ENCODE measurements at regions not wholly inside any gene's neighbourhood (a gene's known extent, or its start where the extent isn't known, plus 50 kb on each side); places are given as distances from the start of the nearest gene placed in this dataset.

DNA sequence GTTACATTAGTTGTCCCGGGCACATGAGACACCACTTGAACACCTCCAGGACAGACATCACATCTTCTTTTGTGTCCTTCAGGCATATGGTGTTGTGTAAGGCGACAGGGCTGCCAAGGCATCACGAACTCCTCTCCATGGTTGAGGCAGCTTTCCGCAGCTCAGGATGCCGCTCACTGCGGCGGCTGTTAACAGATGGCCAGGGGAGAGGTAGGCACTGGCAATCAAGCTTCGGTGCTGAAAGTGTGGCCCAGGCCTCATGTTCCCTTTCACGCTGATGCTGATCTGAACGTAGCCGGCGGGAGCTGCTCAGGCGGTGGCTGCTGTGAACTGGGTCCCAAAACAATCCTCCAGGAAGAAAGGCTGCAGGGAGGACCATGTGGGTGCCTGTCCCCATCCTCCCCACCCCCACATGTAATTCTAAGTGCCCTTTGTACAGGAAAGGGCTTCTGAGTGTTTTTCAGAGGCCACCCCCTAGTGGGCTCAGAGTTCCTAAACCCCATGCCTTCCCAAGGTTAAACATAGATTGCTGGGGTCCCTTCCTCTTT is 287.1 kb upstream of the AJAP1 start:
- no peak overlapping the region for H3K9ac ChIP-seq (ENCODE audit: low read depth, low read length)
- no peak overlapping the region for H3K4me2 ChIP-seq (ENCODE audit: insufficient read depth, low read length)
- no peak overlapping the region for H2AFZ ChIP-seq (ENCODE audit: low read depth, low read length)
- H3K27ac ChIP-seq (ENCODE audit: low read length), result no peak overlapping the region
- no peak overlapping the region for H3K4me3 ChIP-seq (ENCODE audit: low read depth in 1 of 2, low read length in 2 of 2)
- H3K27me3 ChIP-seq (ENCODE audit: insufficient read depth, low read length, poor library complexity), result no peaks in the 10 kb centered on the region
- DNase-seq (no peak), ATAC-seq (ENCODE audit: insufficient read depth, low read depth) (no peak)
- no peaks in the 10 kb centered on the region for H3K36me3 ChIP-seq (ENCODE audit: insufficient read depth, low read length)
- H4K20me1 ChIP-seq (ENCODE audit: insufficient read depth, low read length), result no peaks in the 10 kb centered on the region
- H3K9me3 ChIP-seq (ENCODE audit: insufficient read depth, low read length, severe bottlenecking), result peaks cover 5% of the 10 kb centered on the region
- no peaks in the 10 kb centered on the region for H3K4me1 ChIP-seq (ENCODE audit: insufficient read depth, low read length)
- H3K79me2 ChIP-seq (ENCODE audit: insufficient read depth, low read length), result no peaks in the 10 kb centered on the region
- no peak for TF ChIP-seq EZH2 (IDR thresholded peaks at IDR 0.05; ENCODE audit: borderline replicate concordance, low read depth, low read length, severe bottlenecking)
- TF ChIP-seq, protein P1, sequence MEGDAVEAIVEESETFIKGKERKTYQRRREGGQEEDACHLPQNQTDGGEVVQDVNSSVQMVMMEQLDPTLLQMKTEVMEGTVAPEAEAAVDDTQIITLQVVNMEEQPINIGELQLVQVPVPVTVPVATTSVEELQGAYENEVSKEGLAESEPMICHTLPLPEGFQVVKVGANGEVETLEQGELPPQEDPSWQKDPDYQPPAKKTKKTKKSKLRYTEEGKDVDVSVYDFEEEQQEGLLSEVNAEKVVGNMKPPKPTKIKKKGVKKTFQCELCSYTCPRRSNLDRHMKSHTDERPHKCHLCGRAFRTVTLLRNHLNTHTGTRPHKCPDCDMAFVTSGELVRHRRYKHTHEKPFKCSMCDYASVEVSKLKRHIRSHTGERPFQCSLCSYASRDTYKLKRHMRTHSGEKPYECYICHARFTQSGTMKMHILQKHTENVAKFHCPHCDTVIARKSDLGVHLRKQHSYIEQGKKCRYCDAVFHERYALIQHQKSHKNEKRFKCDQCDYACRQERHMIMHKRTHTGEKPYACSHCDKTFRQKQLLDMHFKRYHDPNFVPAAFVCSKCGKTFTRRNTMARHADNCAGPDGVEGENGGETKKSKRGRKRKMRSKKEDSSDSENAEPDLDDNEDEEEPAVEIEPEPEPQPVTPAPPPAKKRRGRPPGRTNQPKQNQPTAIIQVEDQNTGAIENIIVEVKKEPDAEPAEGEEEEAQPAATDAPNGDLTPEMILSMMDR (IDR thresholded peaks at IDR 0.05; ENCODE audit: borderline replicate concordance, extremely low read depth, low read length, poor library complexity, severe bottlenecking), result no peak

DNA sequence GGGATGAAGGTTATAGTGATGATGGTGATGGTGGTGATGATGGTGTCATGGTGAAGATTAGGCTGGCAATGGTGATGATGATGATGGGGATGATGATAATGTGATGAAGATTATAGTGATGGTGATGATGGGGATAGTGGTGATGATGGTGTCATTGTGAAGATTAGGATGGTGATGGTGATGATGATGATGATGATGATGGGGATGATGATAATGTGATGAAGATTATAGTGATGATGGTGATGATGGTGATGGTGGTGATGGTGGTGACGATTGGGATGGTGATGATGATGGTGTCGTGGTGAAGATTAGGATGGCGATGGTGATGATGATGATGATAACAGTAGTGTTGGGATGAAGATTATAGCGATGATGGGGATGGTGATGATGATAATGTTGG is 285.1 kb upstream of the AJAP1 start:
- no peak overlapping the region for H3K27ac ChIP-seq (ENCODE audit: low read length)
- no peak overlapping the region for H3K9ac ChIP-seq (ENCODE audit: low read depth, low read length)
- H3K4me3 ChIP-seq (ENCODE audit: low read depth in 1 of 2, low read length in 2 of 2), result no peak overlapping the region
- no peaks in the 10 kb centered on the region for H3K79me2 ChIP-seq (ENCODE audit: insufficient read depth, low read length)
- H3K4me1 ChIP-seq (ENCODE audit: insufficient read depth, low read length), result no peaks in the 10 kb centered on the region
- no peak for DNase-seq
- no peak overlapping the region for H3K4me2 ChIP-seq (ENCODE audit: insufficient read depth, low read length)
- peaks cover 5% of the 10 kb centered on the region for H3K9me3 ChIP-seq (ENCODE audit: insufficient read depth, low read length, severe bottlenecking)
- no peaks in the 10 kb centered on the region for H3K27me3 ChIP-seq (ENCODE audit: insufficient read depth, low read length, poor library complexity)
- no peaks in the 10 kb centered on the region for H3K36me3 ChIP-seq (ENCODE audit: insufficient read depth, low read length)
- H2AFZ ChIP-seq (ENCODE audit: low read depth, low read length), result no peak overlapping the region
- no peak for ATAC-seq (ENCODE audit: insufficient read depth, low read depth)
- no peak for TF ChIP-seq EZH2 (IDR thresholded peaks at IDR 0.05; ENCODE audit: borderline replicate concordance, low read depth, low read length, severe bottlenecking)
- TF ChIP-seq, protein P1 (IDR thresholded peaks at IDR 0.05; ENCODE audit: borderline replicate concordance, extremely low read depth, low read length, poor library complexity, severe bottlenecking), result no peak
- H4K20me1 ChIP-seq (ENCODE audit: insufficient read depth, low read length), result no peaks in the 10 kb centered on the region

DNA sequence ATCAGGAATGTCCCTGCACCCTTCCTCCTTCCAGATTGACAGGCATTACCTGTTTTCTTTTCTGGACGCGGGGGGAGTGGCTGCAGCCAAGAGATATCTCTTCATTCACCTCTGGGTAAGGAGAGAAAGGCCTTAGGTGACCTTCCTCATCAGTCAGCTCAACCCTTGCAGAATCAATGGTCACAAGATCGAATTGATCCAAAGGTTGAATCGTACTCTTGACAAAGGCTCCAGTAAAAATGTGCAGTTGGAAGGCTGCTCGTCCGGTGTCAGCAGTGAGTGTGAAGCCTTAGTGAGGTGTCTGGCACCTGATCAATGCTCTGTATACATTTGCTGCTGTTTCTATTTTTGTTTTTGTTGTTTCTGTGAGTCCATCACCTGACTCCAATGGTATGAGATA is 282.6 kb upstream of the AJAP1 start:
- no peaks in the 10 kb centered on the region for H4K20me1 ChIP-seq (ENCODE audit: insufficient read depth, low read length)
- H3K27ac ChIP-seq (ENCODE audit: low read length), result no peak overlapping the region
- no peaks in the 10 kb centered on the region for H3K9me3 ChIP-seq (ENCODE audit: insufficient read depth, low read length, severe bottlenecking)
- H3K9ac ChIP-seq (ENCODE audit: low read depth, low read length), result no peak overlapping the region
- H3K27me3 ChIP-seq (ENCODE audit: insufficient read depth, low read length, poor library complexity), result no peaks in the 10 kb centered on the region
- no peak overlapping the region for H3K4me2 ChIP-seq (ENCODE audit: insufficient read depth, low read length)
- ATAC-seq (ENCODE audit: insufficient read depth, low read depth) (no peak), DNase-seq (no peak)
- no peaks in the 10 kb centered on the region for H3K4me1 ChIP-seq (ENCODE audit: insufficient read depth, low read length)
- no peaks in the 10 kb centered on the region for H3K36me3 ChIP-seq (ENCODE audit: insufficient read depth, low read length)
- H3K79me2 ChIP-seq (ENCODE audit: insufficient read depth, low read length), result no peaks in the 10 kb centered on the region
- no peak overlapping the region for H2AFZ ChIP-seq (ENCODE audit: low read depth, low read length)
- no peak overlapping the region for H3K4me3 ChIP-seq (ENCODE audit: low read depth in 1 of 2, low read length in 2 of 2)
- TF ChIP-seq, protein P1 (IDR thresholded peaks at IDR 0.05; ENCODE audit: borderline replicate concordance, extremely low read depth, low read length, poor library complexity, severe bottlenecking), result no peak
- no peak for TF ChIP-seq EZH2 (IDR thresholded peaks at IDR 0.05; ENCODE audit: borderline replicate concordance, low read depth, low read length, severe bottlenecking)

DNA sequence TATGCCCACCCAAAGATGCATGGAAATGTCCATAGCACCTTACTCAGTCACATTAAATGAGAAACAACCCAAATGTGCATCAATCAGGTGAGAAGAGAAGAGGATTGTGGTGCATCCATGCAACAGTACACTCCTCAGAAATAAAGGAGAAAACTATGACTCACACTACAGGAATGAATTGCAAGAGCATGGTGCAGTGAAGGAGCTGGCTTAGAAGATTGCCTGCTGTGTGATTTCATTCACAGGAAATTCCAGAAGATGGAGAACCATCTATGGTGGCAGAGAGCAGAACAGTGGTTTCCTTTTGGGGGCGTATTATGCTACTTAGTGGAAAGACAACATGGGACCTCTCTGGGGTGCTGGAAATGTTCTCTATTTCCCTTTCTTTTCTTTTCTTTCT is 278.6 kb upstream of the AJAP1 start:
- Histone ChIP-seq H3K27me3 (ENCODE audit: insufficient read depth, low read length, poor library complexity) (no peaks in the 10 kb centered on the region), H3K27ac (ENCODE audit: low read length) (no peak overlapping the region), H3K9me3 (ENCODE audit: insufficient read depth, low read length, severe bottlenecking) (peaks cover 3% of the 10 kb centered on the region), H3K9ac (ENCODE audit: low read depth, low read length) (no peak overlapping the region), H4K20me1 (ENCODE audit: insufficient read depth, low read length) (no peaks in the 10 kb centered on the region), H3K4me3 (ENCODE audit: low read depth in 1 of 2, low read length in 2 of 2) (no peak overlapping the region), H3K4me1 (ENCODE audit: insufficient read depth, low read length) (0 out of 2 replicates have a peak, but pooled peaks cover 5% of the 10 kb centered on the region), H3K36me3 (ENCODE audit: insufficient read depth, low read length) (no peaks in the 10 kb centered on the region), H3K4me2 (ENCODE audit: insufficient read depth, low read length) (no peak overlapping the region), H3K79me2 (ENCODE audit: insufficient read depth, low read length) (no peaks in the 10 kb centered on the region), H2AFZ (ENCODE audit: low read depth, low read length) (no peak overlapping the region)
- TF ChIP-seq, protein P1 (IDR thresholded peaks at IDR 0.05; ENCODE audit: borderline replicate concordance, extremely low read depth, low read length, poor library complexity, severe bottlenecking), result no peak
- TF ChIP-seq EZH2 (IDR thresholded peaks at IDR 0.05; ENCODE audit: borderline replicate concordance, low read depth, low read length, severe bottlenecking), result no peak
- no peak for ATAC-seq (ENCODE audit: insufficient read depth, low read depth)
- DNase-seq, result no peak

Data from DND-41 (cell line).